GM21825 (cell line): ENCODE measurements at regions not wholly inside any gene's neighbourhood (a gene's known extent, or its start where the extent isn't known, plus 50 kb on each side); places are given as distances from the start of the nearest gene placed in this dataset.

ENCODE experiments used
- ATAC-seq: cut with Tn5 transposase; IDR thresholded peaks from one replicate; pipeline ENCODE4 v1.9.1; 2021; ENCODE audit warnings: mild to moderate bottlenecking, moderate library complexity; ENCODE audit not compliant: unreplicated experiment

- ATAC-seq, result no peak
Measured at GRCh38 chr1:81351864-81352263, 448.9 kb upstream of the ADGRL2 start.

DNA sequence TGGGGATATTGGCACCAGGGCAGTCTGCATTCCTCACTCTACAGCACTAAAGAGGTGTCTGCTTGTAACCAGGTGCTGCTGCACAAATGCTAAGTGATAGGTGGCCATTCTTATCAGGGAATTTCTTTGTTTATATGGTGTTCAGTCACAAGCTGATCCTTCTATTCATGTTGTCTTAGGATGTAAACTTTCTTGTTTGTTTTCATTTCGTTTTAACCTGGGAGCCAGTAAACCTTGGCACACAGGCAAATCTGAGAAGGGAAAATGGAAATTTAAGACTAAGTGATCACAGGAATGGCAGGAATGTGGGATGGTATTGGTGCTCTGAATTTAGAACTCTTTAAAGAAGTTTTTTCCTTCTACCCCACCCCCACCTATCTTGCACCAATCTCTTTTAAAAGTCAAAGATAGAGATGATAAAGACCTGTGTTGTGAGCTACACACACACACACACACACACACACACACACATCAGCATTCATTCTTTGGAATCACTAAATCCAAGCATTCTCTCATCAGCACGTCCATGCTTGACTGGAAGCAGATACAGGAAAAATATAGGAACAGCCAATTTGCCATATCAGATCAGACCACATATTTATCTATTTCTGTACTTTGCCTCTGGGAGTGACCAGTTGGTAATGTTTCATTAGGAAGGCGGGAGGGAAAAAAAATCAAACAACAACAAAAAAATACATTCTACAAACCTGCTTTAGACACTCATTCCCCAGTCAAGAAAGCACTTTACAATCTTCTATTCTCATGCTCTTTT is 451.4 kb upstream of the ADGRL2 start:
- ATAC-seq, result no peak

DNA sequence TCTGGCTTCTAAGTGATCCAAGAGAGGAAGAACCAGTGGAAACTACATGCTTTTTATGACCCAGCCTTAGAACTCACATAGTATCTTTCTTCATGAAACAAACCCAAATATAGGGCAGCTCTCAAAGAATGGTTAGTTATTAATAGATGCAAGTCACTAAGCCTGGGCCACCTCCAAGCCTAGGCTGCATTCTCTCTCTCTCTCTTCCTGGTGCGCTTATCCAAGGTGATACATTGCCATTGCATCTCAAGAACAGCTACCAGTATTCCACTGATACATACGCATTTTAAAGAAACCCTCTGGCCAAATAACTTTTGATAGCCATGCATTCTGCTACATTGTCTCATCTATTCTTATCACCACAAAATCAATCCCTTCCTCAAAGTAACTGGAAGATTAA is 455.6 kb upstream of the ADGRL2 start:
- no peak for ATAC-seq

GRCh38 chr1:81340239-81340638 is 460.5 kb upstream of the ADGRL2 start:
- ATAC-seq, result no peak

DNA sequence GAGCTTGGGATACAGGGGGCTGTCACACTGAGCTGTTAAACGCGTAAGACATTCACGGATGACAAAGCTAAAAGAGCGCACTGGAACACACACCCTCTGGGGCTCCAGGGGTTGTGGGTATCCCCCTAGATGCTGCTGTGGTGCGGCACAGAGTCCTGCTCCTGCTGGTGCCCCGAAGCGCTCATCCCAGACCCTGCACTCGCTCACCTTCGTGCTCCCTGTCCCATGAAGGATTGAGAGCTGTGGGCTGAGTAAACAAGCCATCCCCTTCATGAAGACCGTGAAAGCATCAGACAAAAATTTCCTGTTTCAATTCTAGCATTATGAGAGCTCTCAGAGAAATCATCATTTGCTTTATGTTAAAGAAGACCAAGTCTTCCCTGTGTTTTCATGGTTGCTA is 463.5 kb upstream of the ADGRL2 start:
- ATAC-seq, result no peak

DNA sequence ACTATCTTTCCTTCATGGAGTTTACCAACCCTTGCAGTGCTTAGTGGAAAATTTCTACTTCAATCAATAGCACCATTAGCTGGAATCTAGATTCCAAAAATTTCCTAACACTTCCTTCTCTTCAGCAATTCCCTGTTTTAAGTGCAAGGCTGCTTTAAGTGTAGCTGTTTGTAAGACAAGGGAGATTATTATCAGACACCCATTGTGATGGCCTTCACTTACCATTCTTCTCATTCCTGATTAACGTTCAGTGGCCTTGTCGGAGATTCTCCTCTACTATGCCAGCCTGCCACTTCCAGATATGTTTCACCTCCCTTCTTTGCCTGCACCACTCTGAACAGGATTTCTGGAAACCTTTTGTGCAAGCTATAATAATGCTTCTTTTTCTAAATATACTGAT is 464.9 kb upstream of the ADGRL2 start:
- ATAC-seq, result no peak

GRCh38 chr1:81330521-81330920 is 470.2 kb upstream of the ADGRL2 start:
- no peak for ATAC-seq

GRCh38 chr1:81330111-81330510 is 470.6 kb upstream of the ADGRL2 start:
- no peak for ATAC-seq

DNA sequence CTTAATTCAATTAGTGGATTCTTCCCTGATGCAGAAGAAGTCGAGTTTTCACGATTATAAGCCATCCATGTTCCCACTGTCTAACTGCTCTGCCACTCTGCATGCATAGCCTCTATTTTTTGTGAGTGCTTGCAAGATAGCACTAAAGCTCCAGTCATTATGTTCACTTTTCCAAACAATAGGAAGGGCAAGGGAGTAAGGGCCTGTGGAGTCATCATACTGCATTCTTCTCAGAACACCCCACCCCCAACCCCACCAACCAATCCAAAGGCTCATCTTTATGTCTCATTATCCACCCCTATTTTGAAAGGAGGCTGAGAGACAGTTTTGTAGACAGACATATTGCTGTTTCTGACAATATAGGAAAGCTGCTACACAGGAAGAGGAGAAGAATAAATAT is 471.7 kb upstream of the ADGRL2 start:
- ATAC-seq, result no peak

GRCh38 chr1:81327743-81328142 is 473.0 kb upstream of the ADGRL2 start:
- ATAC-seq, result no peak

DNA sequence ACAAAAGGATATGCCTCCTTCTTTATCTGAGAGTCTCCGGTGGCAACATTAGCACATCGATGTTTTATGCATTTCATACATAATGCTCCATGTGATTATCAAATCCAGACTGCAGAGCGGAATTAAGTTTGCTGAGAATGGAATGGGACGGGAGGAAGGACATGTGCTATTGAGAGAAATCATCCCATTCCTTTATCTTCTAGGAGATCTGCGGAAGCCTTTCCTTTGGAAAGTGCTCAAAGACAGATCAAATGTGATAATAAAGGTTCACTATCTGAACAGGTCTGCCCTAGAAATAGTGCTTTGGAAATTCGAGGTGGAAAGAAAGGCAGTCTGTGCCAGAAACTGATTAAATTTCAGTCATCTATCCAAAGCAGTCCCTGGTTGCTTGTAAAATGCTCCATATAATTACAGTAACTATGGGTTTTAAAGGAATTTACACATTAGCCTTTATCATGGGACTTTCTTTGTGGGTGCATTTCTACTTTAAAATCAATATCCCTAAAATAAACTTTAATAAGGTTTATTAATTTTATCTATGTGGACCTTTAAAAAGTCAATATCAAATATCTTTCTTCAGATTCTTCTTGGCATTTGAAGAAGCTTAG is 473.5 kb upstream of the ADGRL2 start:
- no peak for ATAC-seq

DNA sequence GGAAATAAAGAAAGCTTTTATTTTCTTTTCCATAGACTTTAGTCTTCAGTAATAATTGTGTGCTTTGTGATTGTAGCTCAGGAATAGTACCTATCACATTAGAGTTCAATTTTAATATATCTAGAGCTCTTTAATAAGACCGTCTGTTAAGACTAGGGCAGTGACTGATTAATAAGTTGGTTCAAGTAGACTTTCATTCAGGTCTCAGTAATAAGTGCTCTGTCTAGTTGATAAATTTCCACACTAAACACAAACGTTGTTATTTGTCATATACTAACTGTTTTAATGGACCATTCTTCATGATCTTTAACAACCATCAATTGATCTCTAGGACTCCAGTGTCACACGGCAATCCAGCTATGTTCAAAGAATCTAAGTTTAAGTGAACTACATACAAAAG is 474.5 kb upstream of the ADGRL2 start:
- ATAC-seq, result no peak

GRCh38 chr1:81325397-81325796 is 475.3 kb upstream of the ADGRL2 start:
- ATAC-seq, result no peak

DNA sequence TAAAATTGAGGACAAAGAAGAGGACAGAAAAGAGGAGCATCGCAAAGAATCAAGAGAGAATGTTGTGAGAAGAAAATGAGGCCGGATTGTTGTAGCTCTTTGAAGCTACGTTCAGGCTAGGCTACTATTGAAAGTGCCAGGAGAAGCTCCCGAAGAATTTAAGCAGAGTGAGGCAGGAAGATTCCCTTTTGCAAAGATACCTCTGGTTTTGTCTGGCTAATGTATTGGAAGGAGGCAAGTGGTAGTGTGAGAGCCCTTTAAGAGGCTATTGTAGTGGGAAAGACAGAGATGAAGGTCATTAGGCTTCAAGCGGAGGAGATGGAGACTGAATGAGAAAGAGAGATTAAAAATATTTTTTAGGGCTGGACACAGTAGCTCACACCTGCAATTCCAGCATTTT is 476.9 kb upstream of the ADGRL2 start:
- no peak for ATAC-seq

GRCh38 chr1:81317191-81317590 is 483.5 kb upstream of the ADGRL2 start:
- no peak for ATAC-seq

GRCh38 chr1:81314513-81315233 is 486.1 kb upstream of the ADGRL2 start:
- no peak for ATAC-seq

- no peak for ATAC-seq
Measured at GRCh38 chr1:81313289-81313688, 487.4 kb upstream of the ADGRL2 start.

DNA sequence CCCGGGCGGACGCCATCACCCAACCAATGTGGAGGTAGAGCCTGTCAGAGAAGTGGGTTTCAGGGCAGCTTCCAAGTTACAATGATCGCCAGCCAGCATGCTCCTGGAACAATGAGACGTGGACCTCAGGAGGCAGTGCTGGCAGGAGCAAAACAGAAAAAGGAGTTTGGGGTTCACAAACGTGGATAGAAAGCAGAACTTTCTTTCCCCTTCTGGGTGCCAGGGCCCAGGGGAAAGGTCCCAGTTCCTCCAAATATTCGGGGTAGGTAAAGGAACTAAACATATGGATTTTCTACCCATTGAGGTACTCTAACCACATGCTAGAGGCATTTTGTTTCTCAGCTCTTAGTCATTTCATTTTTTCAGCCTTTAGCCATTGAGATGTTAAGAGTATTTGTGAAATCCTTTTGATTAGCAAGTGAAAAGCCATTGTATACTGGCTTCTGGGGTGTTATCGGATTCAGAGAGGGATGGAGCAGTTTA is 488.4 kb upstream of the ADGRL2 start:
- ATAC-seq, result no peak

GRCh38 chr1:81310250-81310649 is 490.5 kb upstream of the ADGRL2 start:
- ATAC-seq, result no peak

GRCh38 chr1:81308191-81308590 is 492.5 kb upstream of the ADGRL2 start:
- ATAC-seq, result no peak

DNA sequence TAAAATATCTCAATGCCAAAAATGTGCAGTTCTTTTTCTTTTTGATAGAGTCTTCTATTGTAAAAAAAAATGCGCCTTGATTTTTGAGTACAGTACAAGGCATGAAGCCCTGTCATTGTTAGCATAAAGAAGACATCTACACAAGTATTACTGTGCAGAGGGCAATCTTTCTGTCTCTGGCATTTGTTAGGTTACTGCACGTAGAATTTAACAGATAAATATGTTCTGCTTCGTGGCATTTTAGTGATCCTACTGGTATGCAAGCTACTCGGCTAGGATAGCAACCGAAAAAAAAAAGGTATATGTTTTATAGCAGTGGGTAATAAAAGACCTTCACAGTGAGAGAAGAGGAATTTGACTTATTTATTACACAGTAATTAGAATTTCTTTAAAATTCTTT is 492.9 kb upstream of the ADGRL2 start:
- ATAC-seq, result no peak

GRCh38 chr1:81305997-81306452 is 494.7 kb upstream of the ADGRL2 start:
- no peak for ATAC-seq
